ENCODE measurements at regions not wholly inside any gene's neighbourhood (a gene's known extent, or its start where the extent isn't known, plus 50 kb on each side); places are given as distances from the start of the nearest gene placed in this dataset.

GRCh38 chr12:128077211-128077916 is 189.6 kb upstream of the TMEM132C start:
- Histone ChIP-seq H2AFZ (ENCODE audit: low read length) (no peak overlapping the region), H3K4ac (replicated peaks; ENCODE audit: insufficient read length, low read depth, low read length) (no peak overlapping the region), H3K27ac (ENCODE audit: low read depth, low read length) (no peak overlapping the region), H2AK5ac (ENCODE audit: low read depth, low read length) (no peak overlapping the region), H2BK15ac (ENCODE audit: low read length) (peak overlapping the region; percentile 89; the same call in 1 of the 2 replicates), H3K56ac (replicated peaks; ENCODE audit: insufficient read length, low read depth, low read length) (no peak overlapping the region), H2BK5ac (ENCODE audit: low read depth, low read length) (no peak overlapping the region), H3K27me3 (replicated peaks in 1 of 4; ENCODE audit: control insufficient read depth in 3 of 4, extremely low read depth in 1 of 4, insufficient read depth in 3 of 4, low read length in 3 of 4) (no peaks in the 10 kb centered on the region; a peak in 1 of 7 replicates), H3K23ac (ENCODE audit: insufficient read length) (no peak overlapping the region), H3K36me3 (ENCODE audit: control insufficient read depth in 2 of 4, insufficient read depth in 4 of 4, low read length in 3 of 4) (no peaks in the 10 kb centered on the region), H3K4me2 (ENCODE audit: insufficient read depth in 1 of 2, low read depth in 2 of 2, low read length in 2 of 2) (no peak overlapping the region), H3K18ac (ENCODE audit: extremely low read depth, low read length) (no peak overlapping the region), H3K9me3 (ENCODE audit: insufficient read depth in 2 of 2, low read depth in 1 of 2, low read length in 1 of 2) (peaks cover 0 to 7% of the 10 kb centered on the region in 2 experiments; a peak in 1 of 4 replicates), H4K20me1 (replicated peaks in 1 of 2; ENCODE audit: control insufficient read depth in 1 of 2, insufficient read depth in 2 of 2, low read length in 2 of 2) (no peaks in the 10 kb centered on the region), H4K8ac (ENCODE audit: extremely low read depth, insufficient read depth, low read length) (peak overlapping the region; percentile 35; the same call in 1 of the 2 replicates), H3K4me3 (ENCODE audit: extremely low read depth in 1 of 4, insufficient read depth in 2 of 4, low read depth in 3 of 4, low read length in 4 of 4) (no peak overlapping the region), H3K9ac (replicated peaks in 1 of 4; ENCODE audit: extremely low read depth in 1 of 4, low read depth in 3 of 4, low read length in 3 of 4) (no peak overlapping the region), H2BK120ac (replicated peaks; ENCODE audit: low read depth, low read length) (no peak overlapping the region), H3K79me1 (ENCODE audit: low read depth, low read length) (no peaks in the 10 kb centered on the region), H3K23me2 (ENCODE audit: low read depth, low read length) (no peaks in the 10 kb centered on the region; the same call in 1 of the 2 replicates), H2BK20ac (ENCODE audit: low read length) (0 out of 2 replicates have a peak overlapping the region, but pooled peaks have one; percentile 75), H2BK12ac (ENCODE audit: low read depth, low read length) (no peak overlapping the region), H3K14ac (ENCODE audit: insufficient read length) (no peak overlapping the region), H3K79me2 (ENCODE audit: control insufficient read depth in 1 of 2, insufficient read depth in 2 of 2, low read length in 2 of 2) (no peaks in the 10 kb centered on the region), H3K4me1 (replicated peaks in 1 of 4; ENCODE audit: control insufficient read depth in 3 of 4, insufficient read depth in 4 of 4, low read length in 3 of 4) (peaks cover 0 to 5% (median 2%) of the 10 kb centered on the region in 4 experiments; a peak in 4 of 7 replicates), H4K5ac (ENCODE audit: insufficient read length, low read depth, low read length) (no peak overlapping the region), H4K91ac (replicated peaks; ENCODE audit: insufficient read length, low read length) (no peak overlapping the region)
- ChIA-PET POLR2A (ENCODE audit: partially characterized antibody) (no interaction called here), CTCF (ENCODE audit: partially characterized antibody) (interaction anchor here (0.8 to 1.0 kb wide), 2 partner anchors 8 to 72 kb away, joined by 4 read pairs; no protein-coding TSS in a partner anchor)
- no peak for FAIRE-seq
- DNase-seq (ENCODE audit: low read depth in 1 of 2, low spot score in 2 of 2): no peak
- WGBS, 2 experiments (ENCODE audit: extremely low coverage in 1 of 2, insufficient coverage in 1 of 2, insufficient read length in 1 of 2, insufficient replicate concordance in 2 of 2, low coverage in 1 of 2, low lambda C conversion rate in 2 of 2, missing lambda C conversion rate in 1 of 2): 91% methylated on average over 11 of the region's 11 CpGs; no CpG with 5 or more reads in 1 of the 2 experiments
- TF ChIP-seq BRCA1 (IDR thresholded peaks at IDR 0.05; ENCODE audit: low read depth, low read length) (no peak), TBP (IDR thresholded peaks at IDR 0.05; ENCODE audit: low read depth, low read length) (no peak), RAD21 (IDR thresholded peaks at IDR 0.05 in 1 of 2, conservative IDR thresholded peaks at IDR 0.05 in 1 of 2; ENCODE audit: low read depth in 2 of 2, low read length in 2 of 2) (no peak), TEAD4 (IDR thresholded peaks at IDR 0.05; ENCODE audit: low read depth, low read length) (no peak), SIN3A (conservative IDR thresholded peaks at IDR 0.05 in 1 of 2, IDR thresholded peaks at IDR 0.05 in 1 of 2; ENCODE audit: low read depth in 1 of 2, low read length in 2 of 2) (no peak), BACH1 (IDR thresholded peaks at IDR 0.05; ENCODE audit: low read length) (no peak), POLR2AphosphoS5 (IDR thresholded peaks at IDR 0.05; ENCODE audit: low read depth, low read length) (no peak), CHD1 (IDR thresholded peaks at IDR 0.05; ENCODE audit: low read depth, low read length) (no peak), PHF8 (conservative IDR thresholded peaks at IDR 0.05; ENCODE audit: low read depth, low read length) (no peak), SRF (IDR thresholded peaks at IDR 0.05; ENCODE audit: low read depth, low read length) (no peak), GTF2F1 (IDR thresholded peaks at IDR 0.05; ENCODE audit: borderline replicate concordance, low read depth, low read length) (no peak), SIRT6 (IDR thresholded peaks at IDR 0.05; ENCODE audit: low read length) (no peak), SP4 (IDR thresholded peaks at IDR 0.05; ENCODE audit: low read length) (no peak), CHD2 (IDR thresholded peaks at IDR 0.05; ENCODE audit: low read length) (no peak)
